Activated B cell treated with CpG ODN at 0.5 μM for 24 hours (primary cell): ENCODE measurements at regions not wholly inside any gene's neighbourhood (a gene's known extent, or its start where the extent isn't known, plus 50 kb on each side); places are given as distances from the start of the nearest gene placed in this dataset.

Experiments used
- ATAC-seq: fragments of 200-7000 bp; cut with Tn5 transposase; one replicate; pipeline ENCODE4 v1.10.0; 2021; ENCODE audit warnings: low read depth, mild to moderate bottlenecking, moderate library complexity
- CTCF ChIA-PET: fragments of 350-600 bp; sonication (Branson Sonifier 250); formaldehyde crosslinking; loops from one replicate; lab custom pipeline; 2021; ENCODE audit warnings: antibody characterized with exemption; lab: Charles Lee
- POLR2A ChIA-PET: fragments of 350-600 bp; sonication (Branson Sonifier 250); formaldehyde crosslinking; loops from one replicate; lab custom pipeline; 2021; ENCODE audit warnings: antibody characterized with exemption; lab: Charles Lee
- DNase-seq: peaks from one replicate; pipeline ENCODE4 v3.0.0; 2022
- H3K27ac Mint-ChIP-seq: one replicate; pipeline ENCODE4 v1.8.0; 2020; ENCODE audit warnings: mixed read lengths
- H3K27me3 Mint-ChIP-seq: one replicate; pipeline ENCODE4 v1.8.0; 2021; ENCODE audit warnings: mixed read lengths
- H3K36me3 Mint-ChIP-seq: one replicate; pipeline ENCODE4 v1.8.0; 2021; ENCODE audit warnings: low read depth, mixed read lengths
- H3K4me1 Mint-ChIP-seq: one replicate; pipeline ENCODE4 v1.8.0; 2021; ENCODE audit warnings: mixed read lengths
- H3K4me3 Mint-ChIP-seq: one replicate; pipeline ENCODE4 v1.8.0; 2020; ENCODE audit warnings: mild to moderate bottlenecking, mixed read lengths
- H3K9me3 Mint-ChIP-seq: one replicate; pipeline ENCODE4 v1.8.0; 2020; ENCODE audit warnings: mixed read lengths
- CTCF ChIP-seq: fragments of 200-600 bp; IDR thresholded peaks from one replicate; pipeline ENCODE4 v1.8.0; 2022; ENCODE audit warnings: antibody characterized with exemption, mild to moderate bottlenecking
- intact Hi-C: fragments of 100-400 bp; cut with micrococcal nuclease; formaldehyde crosslinking; loops from one replicate; pipeline ENCODE4 v1.15.1; 2024

DNA sequence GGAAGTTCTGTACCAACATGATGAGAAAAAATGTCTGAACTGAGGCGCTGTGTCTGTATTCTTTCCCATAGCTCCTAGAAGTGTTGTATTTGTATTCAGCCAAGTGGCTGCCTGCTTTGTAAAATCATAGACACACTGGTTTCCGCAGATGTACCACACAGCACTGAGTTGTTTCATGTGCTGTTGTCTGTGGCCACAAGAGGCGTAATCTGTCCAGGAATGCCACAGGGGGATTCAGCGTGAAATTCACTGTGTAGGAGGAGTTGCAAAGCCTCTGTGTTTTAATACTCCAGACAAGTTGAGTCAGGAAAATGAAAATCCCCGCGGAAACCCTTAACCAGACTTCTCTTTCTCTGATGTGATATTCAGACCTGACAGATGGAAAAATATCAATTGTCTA is 462.2 kb downstream of the NSUN3 start:
- POLR2A ChIA-PET: no interaction called here
- no peaks in the 10 kb centered on the region for H3K27me3 Mint-ChIP-seq

GRCh38 chr3:94529816-94530215 is 467.0 kb downstream of the NSUN3 start:
- Mint-ChIP-seq H3K4me3 (no peak overlapping the region), H3K27ac (no peak overlapping the region), H3K4me1 (no peaks in the 10 kb centered on the region), H3K36me3 (no peaks in the 10 kb centered on the region), H3K27me3 (no peaks in the 10 kb centered on the region), H3K9me3 (no peaks in the 10 kb centered on the region)
- DNase-seq (no peak), ATAC-seq (no peak)
- no peak for TF ChIP-seq CTCF
- POLR2A ChIA-PET: no interaction called here
- intact Hi-C loops: no loop called here
- CTCF ChIA-PET: no interaction called here

More for the DNA sequence above, 462.2 kb downstream of the NSUN3 start:
- CTCF ChIA-PET: no interaction called here
- intact Hi-C loops: no loop called here
- DNase-seq: no peak
- no peaks in the 10 kb centered on the region for H3K4me1 Mint-ChIP-seq
- ATAC-seq: no peak
- no peak overlapping the region for H3K27ac Mint-ChIP-seq
- TF ChIP-seq CTCF: no peak
- no peak overlapping the region for H3K4me3 Mint-ChIP-seq
- no peaks in the 10 kb centered on the region for H3K36me3 Mint-ChIP-seq
- H3K9me3 Mint-ChIP-seq: no peaks in the 10 kb centered on the region

DNA sequence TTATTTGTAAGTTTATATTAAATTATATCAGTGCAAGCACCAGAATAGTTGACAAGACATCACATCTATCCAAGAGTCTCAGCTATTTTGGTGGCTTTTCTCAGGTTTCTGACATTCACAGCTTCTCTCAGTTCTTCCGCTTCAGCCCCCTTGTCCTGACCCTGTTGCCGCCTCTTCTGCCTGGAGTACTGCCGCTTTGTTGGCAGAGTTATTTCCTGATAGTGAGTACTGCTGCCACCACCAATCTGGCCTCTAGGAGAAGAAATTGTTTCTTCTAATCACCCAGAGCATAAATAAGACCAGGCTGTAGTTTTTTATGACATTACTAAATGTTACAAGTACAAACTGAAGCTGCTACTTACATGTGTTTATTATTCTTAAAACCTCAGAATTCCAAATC is 470.1 kb downstream of the NSUN3 start:
- Mint-ChIP-seq H3K27ac (no peak overlapping the region), H3K4me1 (no peaks in the 10 kb centered on the region), H3K4me3 (no peak overlapping the region), H3K27me3 (no peaks in the 10 kb centered on the region), H3K36me3 (no peaks in the 10 kb centered on the region), H3K9me3 (peaks cover 1% of the 10 kb centered on the region)
- intact Hi-C loops: no loop called here
- ChIA-PET POLR2A (no interaction called here), CTCF (no interaction called here)
- DNase-seq (no peak), ATAC-seq (no peak)
- no peak for TF ChIP-seq CTCF

DNA sequence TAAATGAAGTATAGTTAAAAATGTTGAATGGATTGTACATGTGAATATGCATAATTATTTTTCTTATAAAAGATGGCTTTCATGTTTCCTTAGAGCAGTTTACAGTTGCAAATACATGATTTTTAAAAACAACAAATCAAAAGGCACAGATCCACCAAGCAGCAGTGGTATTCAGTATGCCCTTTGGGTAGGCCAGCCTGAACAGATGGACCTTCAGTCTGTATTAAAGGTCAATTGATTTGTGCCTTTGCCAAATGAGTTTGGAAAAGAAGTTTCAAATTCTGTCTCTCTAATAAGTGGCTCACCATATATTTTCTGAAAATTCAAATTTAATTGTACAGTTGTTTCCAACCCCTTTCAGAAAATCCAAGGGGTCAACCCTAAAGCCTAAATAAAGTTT is 477.1 kb downstream of the NSUN3 start:
- Mint-ChIP-seq H3K4me1 (no peaks in the 10 kb centered on the region), H3K9me3 (peaks cover 5% of the 10 kb centered on the region), H3K36me3 (no peaks in the 10 kb centered on the region), H3K4me3 (no peak overlapping the region), H3K27ac (no peak overlapping the region), H3K27me3 (no peaks in the 10 kb centered on the region)
- TF ChIP-seq CTCF: no peak
- CTCF ChIA-PET: no interaction called here
- POLR2A ChIA-PET: no interaction called here
- no peak for ATAC-seq
- DNase-seq: no peak
- intact Hi-C loops: no loop called here

- H3K27me3 Mint-ChIP-seq: no peaks in the 10 kb centered on the region
- no peaks in the 10 kb centered on the region for H3K36me3 Mint-ChIP-seq
- peaks cover 4% of the 10 kb centered on the region for H3K9me3 Mint-ChIP-seq
- no peak overlapping the region for H3K27ac Mint-ChIP-seq
- TF ChIP-seq CTCF: no peak
- H3K4me3 Mint-ChIP-seq: no peak overlapping the region
- intact Hi-C loops: no loop called here
- H3K4me1 Mint-ChIP-seq: no peaks in the 10 kb centered on the region
- ATAC-seq (no peak), DNase-seq (no peak)
- CTCF ChIA-PET: no interaction called here
- POLR2A ChIA-PET: no interaction called here
Observed at GRCh38 chr3:94543161-94543560, 480.3 kb downstream of the NSUN3 start.
